HG03558 (cell line): ENCODE measurements at regions not wholly inside any gene's neighbourhood (a gene's known extent, or its start where the extent isn't known, plus 50 kb on each side); places are given as distances from the start of the nearest gene placed in this dataset.
"Not testable (repeated sequence)": the region's sequence is repeated elsewhere in the genome, so short reads cannot be mapped to it uniquely, and the experiment has no call there.

Experiments
- ATAC-seq: cut with Tn5 transposase; IDR thresholded peaks from one replicate; pipeline ENCODE4 v1.9.1; 2021; ENCODE audit warnings: moderate number of reproducible peaks; ENCODE audit not compliant: unreplicated experiment; ENCODE audit errors: extremely low read depth

- no peak for ATAC-seq
These were observed 80.7 kb downstream of the C9orf152 start for GRCh38 chr9:110126986-110127864.

GRCh38 chr9:110128664-110129329 lies 79.2 kb downstream of the C9orf152 start:
- ATAC-seq = peak; percentile 76

GRCh38 chr9:110129425-110129824 lies 78.5 kb downstream of the C9orf152 start:
- no peak for ATAC-seq

GRCh38 chr9:110130211-110130610 lies 77.7 kb downstream of the C9orf152 start:
- ATAC-seq = no peak

GRCh38 chr9:110130791-110131416 lies 77.1 kb downstream of the C9orf152 start:
- ATAC-seq = no peak

GRCh38 chr9:110131499-110131898 lies 76.5 kb downstream of the C9orf152 start:
- no peak for ATAC-seq

GRCh38 chr9:110132531-110132930 lies 75.4 kb downstream of the C9orf152 start:
- ATAC-seq = not testable (repeated sequence)

- ATAC-seq = no peak
These were observed 74.9 kb downstream of the C9orf152 start for GRCh38 chr9:110133059-110133458.

- no peak for ATAC-seq
These were observed 74.2 kb downstream of the C9orf152 start for GRCh38 chr9:110133608-110134210.

- ATAC-seq = no peak
These were observed 72.1 kb downstream of the C9orf152 start for GRCh38 chr9:110135846-110136245.

GRCh38 chr9:110136802-110137201 lies 71.2 kb downstream of the C9orf152 start:
- ATAC-seq = no peak

- ATAC-seq = no peak
These were observed 67.7 kb downstream of the C9orf152 start for GRCh38 chr9:110140276-110140675.

GRCh38 chr9:110141227-110141793 lies 66.6 kb downstream of the C9orf152 start:
- no peak for ATAC-seq

GRCh38 chr9:110142253-110142652 lies 65.7 kb downstream of the C9orf152 start:
- ATAC-seq = no peak

GRCh38 chr9:110142868-110143481 lies 65.0 kb downstream of the C9orf152 start:
- ATAC-seq = no peak

- ATAC-seq = peak; percentile 32
These were observed 64.5 kb downstream of the C9orf152 start for GRCh38 chr9:110143485-110143884.

GRCh38 chr9:110143950-110144545 lies 63.9 kb downstream of the C9orf152 start:
- ATAC-seq = peak; percentile 36

- no peak for ATAC-seq
These were observed 61.6 kb downstream of the C9orf152 start for GRCh38 chr9:110146373-110146772.

- peak; percentile 75 for ATAC-seq
These were observed 59.6 kb downstream of the C9orf152 start for GRCh38 chr9:110148384-110148783.
